Mucosa of descending colon (tissue), 3 donors: ENCODE measurements at regions not wholly inside any gene's neighbourhood (a gene's known extent, or its start where the extent isn't known, plus 50 kb on each side); places are given as distances from the start of the nearest gene placed in this dataset.
"Not testable (repeated sequence)": the region's sequence is repeated elsewhere in the genome, so short reads cannot be mapped to it uniquely, and the experiment has no call there.

Source experiments
- ATAC-seq: fragments of 200-7000 bp; cut with Tn5 transposase; one replicate; pipeline ENCODE4 v1.9.1; 2020; ENCODE audit warnings: mild to moderate bottlenecking, moderate library complexity
- DNase-seq, 3 donors: peaks; one replicate each; pipeline ENCODE4 v3.0.0-alpha.2; 2020
- H3K36me3 ChIP-seq: fragments of 200-600 bp; one replicate; pipeline ENCODE4 v1.8.0; 2021; ENCODE audit warnings: low read depth, mild to moderate bottlenecking
- H3K4me1 ChIP-seq: fragments of 200-600 bp; one replicate; pipeline ENCODE4 v1.8.0; 2021; ENCODE audit warnings: low read depth, mild to moderate bottlenecking
- H3K4me3 ChIP-seq: fragments of 200-600 bp; one replicate; pipeline ENCODE4 v1.8.0; 2021; ENCODE audit warnings: mild to moderate bottlenecking
- H3K9me3 ChIP-seq: fragments of 200-600 bp; one replicate; pipeline ENCODE4 v1.8.0; 2021; ENCODE audit warnings: mild to moderate bottlenecking
- CTCF ChIP-seq: fragments of 200-600 bp; IDR thresholded peaks from one replicate; pipeline ENCODE4 v1.8.0; 2022; ENCODE audit warnings: antibody characterized with exemption, mild to moderate bottlenecking
- intact Hi-C, 2 donors: fragments of 100-400 bp; cut with DNase I in 1 of 2; cut with micrococcal nuclease in 1 of 2; formaldehyde crosslinking; loops; one replicate each; pipeline versions ENCODE4 v1.11.0 to v1.11.1; 2022; cut with DNase I, micrococcal nuclease
- donor health status: DM: no; HTN: no; CAD: no; lungs with moderate emphysema.
- donor health status: DM: no; HTN: no; CAD: no.
- donor health status: DM: no; HTN: yes; CAD: no.

GRCh38 chr12:97713270-97713669, 250.7 kb downstream of the RMST start:
- ATAC-seq (no peak), DNase-seq (no peak)
- Histone ChIP-seq H3K36me3 (no peaks in the 10 kb centered on the region), H3K4me3 (no peak overlapping the region), H3K4me1 (no peaks in the 10 kb centered on the region), H3K9me3 (peaks cover 12% of the 10 kb centered on the region)
- intact Hi-C loops, result no loop called here
- TF ChIP-seq CTCF, result no peak

- Histone ChIP-seq H3K36me3 (no peaks in the 10 kb centered on the region), H3K4me3 (no peak overlapping the region), H3K4me1 (no peaks in the 10 kb centered on the region), H3K9me3 (peaks cover 14% of the 10 kb centered on the region)
- no peak for TF ChIP-seq CTCF
- ATAC-seq (no peak), DNase-seq (no peak)
- intact Hi-C loops, result no loop called here
Observed at GRCh38 chr12:97714107-97714563, 251.5 kb downstream of the RMST start.

- DNase-seq, result no peak
- H3K4me1 ChIP-seq, result no peaks in the 10 kb centered on the region
- intact Hi-C loops, result no loop called here
- H3K36me3 ChIP-seq, result no peaks in the 10 kb centered on the region
- peaks cover 26% of the 10 kb centered on the region for H3K9me3 ChIP-seq
- no peak for TF ChIP-seq CTCF
- no peak overlapping the region for H3K4me3 ChIP-seq
- ATAC-seq, result no peak
Observed at GRCh38 chr12:97716356-97716755, 253.8 kb downstream of the RMST start.

GRCh38 chr12:97723801-97724200, 261.2 kb downstream of the RMST start:
- H3K4me3 ChIP-seq, ATAC-seq, intact Hi-C loops, H3K4me1 ChIP-seq, DNase-seq, H3K36me3 ChIP-seq: not testable (repeated sequence)
- H3K9me3 ChIP-seq, result peaks cover 15% of the 10 kb centered on the region

- ATAC-seq, result no peak
- no peak for TF ChIP-seq CTCF
- intact Hi-C loops, result no loop called here
- no peak for DNase-seq
- no peaks in the 10 kb centered on the region for H3K4me1 ChIP-seq
- H3K4me3 ChIP-seq, result no peak overlapping the region
- H3K9me3 ChIP-seq, result peaks cover 30% of the 10 kb centered on the region
- no peaks in the 10 kb centered on the region for H3K36me3 ChIP-seq
Observed at GRCh38 chr12:97745406-97746101, 282.9 kb downstream of the RMST start.

GRCh38 chr12:97748298-97748697, 285.7 kb downstream of the RMST start:
- DNase-seq, result no peak
- Histone ChIP-seq H3K36me3 (no peaks in the 10 kb centered on the region), H3K9me3 (peaks cover 26% of the 10 kb centered on the region), H3K4me1 (no peaks in the 10 kb centered on the region), H3K4me3 (no peak overlapping the region)
- no peak for TF ChIP-seq CTCF
- no peak for ATAC-seq
- intact Hi-C loops, result no loop called here
